WTC11 (cell line): ENCODE measurements at regions not wholly inside any gene's neighbourhood (a gene's known extent, or its start where the extent isn't known, plus 50 kb on each side); places are given as distances from the start of the nearest gene placed in this dataset.

Experiments used
- ATAC-seq: fragments of 200-7000 bp; cut with Tn5 transposase; 2 replicates; pipeline ENCODE4 v1.10.0; 2021; ENCODE audit warnings: mild to moderate bottlenecking, moderate library complexity
- CTCF ChIA-PET: fragments of 300-600 bp; sonication (Branson Sonifier 250); formaldehyde crosslinking; loops from one replicate; lab custom pipeline; 2021; ENCODE audit warnings: antibody characterized with exemption; lab: Charles Lee
- POLR2A ChIA-PET: fragments of 350-600 bp; sonication (Branson Sonifier 250); formaldehyde crosslinking; loops from one replicate; lab custom pipeline; 2021; ENCODE audit warnings: antibody characterized with exemption; lab: Charles Lee
- DNase-seq: peaks from one replicate; pipeline ENCODE4 v3.0.0; 2021; ENCODE audit warnings: low spot score
- H3K27ac Mint-ChIP-seq: 2 replicates; pipeline ENCODE4 v1.8.0; 2021; ENCODE audit warnings: mixed read lengths
- H3K27me3 Mint-ChIP-seq: 2 replicates; pipeline ENCODE4 v1.8.0; 2021; ENCODE audit warnings: low read depth, mild to moderate bottlenecking, moderate library complexity, mixed read lengths
- H3K36me3 Mint-ChIP-seq: 2 replicates; pipeline ENCODE4 v1.8.0; 2021; ENCODE audit warnings: mixed read lengths
- H3K4me1 Mint-ChIP-seq: 2 replicates; pipeline ENCODE4 v1.8.0; 2022; ENCODE audit warnings: mixed read lengths
- H3K4me3 Mint-ChIP-seq: 2 replicates; pipeline ENCODE4 v1.8.0; 2021; ENCODE audit warnings: mild to moderate bottlenecking, moderate library complexity, mixed read lengths
- H3K9me3 Mint-ChIP-seq: 2 replicates; pipeline ENCODE4 v1.8.0; 2021; ENCODE audit warnings: mixed read lengths
- ATF1 ChIP-seq: sonication (generic); formaldehyde crosslinking; IDR thresholded peaks from 2 replicates; pipeline ENCODE4 v1.8.1; 2023; ENCODE audit warnings: mild to moderate bottlenecking, moderate library complexity, missing genetic modification reagents
- CDX4 ChIP-seq: fragments of 250-450 bp; sonication (Bioruptor Pico); IDR thresholded peaks from 2 replicates; pipeline ENCODE4 v1.9.0; 2021; ENCODE audit warnings: moderate library complexity, mild to moderate bottlenecking, inconsistent platforms, borderline replicate concordance
- HMGXB4 ChIP-seq: sonication (generic); formaldehyde crosslinking; IDR thresholded peaks from 2 replicates; pipeline ENCODE4 v1.8.1; 2023; ENCODE audit warnings: mild to moderate bottlenecking, moderate library complexity, missing genetic modification reagents
- JAZF1 ChIP-seq: fragments of 250-450 bp; sonication (Bioruptor Pico); IDR thresholded peaks from 2 replicates; pipeline ENCODE4 v1.9.0; 2021; ENCODE audit warnings: moderate library complexity, mild to moderate bottlenecking, inconsistent platforms
- NR1H2 ChIP-seq: sonication (generic); formaldehyde crosslinking; IDR thresholded peaks from 2 replicates; pipeline ENCODE4 v1.9.0; 2021; ENCODE audit warnings: mild to moderate bottlenecking, moderate library complexity, missing genetic modification reagents
- SOX15 ChIP-seq: fragments of 250-450 bp; sonication (Bioruptor Pico); IDR thresholded peaks from 2 replicates; pipeline ENCODE4 v1.9.0; 2021; ENCODE audit warnings: mild to moderate bottlenecking
- STAT6 ChIP-seq: sonication (generic); formaldehyde crosslinking; conservative IDR thresholded peaks from 2 replicates; pipeline ENCODE4 v1.8.1; 2023; ENCODE audit warnings: mild to moderate bottlenecking, low read depth, missing genetic modification reagents, moderate library complexity
- TP53 ChIP-seq: sonication (generic); formaldehyde crosslinking; IDR thresholded peaks from 2 replicates; pipeline ENCODE4 v1.8.1; 2023; ENCODE audit warnings: mild to moderate bottlenecking, missing genetic modification reagents
- ZNF121 ChIP-seq: sonication (generic); formaldehyde crosslinking; IDR thresholded peaks from 2 replicates; pipeline ENCODE4 v1.8.0; 2023; ENCODE audit warnings: missing genetic modification reagents
- ZNF138 ChIP-seq: sonication (generic); formaldehyde crosslinking; conservative IDR thresholded peaks from 2 replicates; pipeline ENCODE4 v1.8.1; 2022; ENCODE audit warnings: mild to moderate bottlenecking, moderate library complexity, missing genetic modification reagents
- ZNF532 ChIP-seq: fragments of 250-450 bp; sonication (Bioruptor Pico); IDR thresholded peaks from 2 replicates; pipeline ENCODE4 v1.9.0; 2021; ENCODE audit warnings: mild to moderate bottlenecking, borderline replicate concordance
- TF ChIP-seq, protein P1 (sequence below): fragments of 200-600 bp; IDR thresholded peaks from 2 replicates; pipeline ENCODE4 v1.8.0; 2022; ENCODE audit warnings: antibody characterized with exemption
- TF ChIP-seq, protein P2 (sequence below): sonication (generic); formaldehyde crosslinking; IDR thresholded peaks from 2 replicates; pipeline ENCODE4 v1.8.1; 2023; ENCODE audit warnings: mild to moderate bottlenecking, missing genetic modification reagents

GRCh38 chr2:122883849-122884248 is 1128.4 kb downstream of the TSN start (continued):
- TF ChIP-seq ZNF532 (CRISPR knock-in tag) (no peak), CDX4 (CRISPR knock-in tag) (no peak), NR1H2 (no peak)

- H3K36me3 Mint-ChIP-seq: no peaks in the 10 kb centered on the region
- ChIA-PET POLR2A (no interaction called here), CTCF (no interaction called here)
- H3K27me3 Mint-ChIP-seq: no peaks in the 10 kb centered on the region
- no peak for DNase-seq
- no peak overlapping the region for H3K27ac Mint-ChIP-seq
- 0 out of 2 replicates have a peak, but pooled peaks cover 4% of the 10 kb centered on the region for H3K4me1 Mint-ChIP-seq
- no peak overlapping the region for H3K4me3 Mint-ChIP-seq
- TF ChIP-seq STAT6 (CRISPR knock-in tag) (no peak), SOX15 (no peak), ZNF138 (CRISPR knock-in tag) (no peak), TP53 (CRISPR knock-in tag) (no peak), HMGXB4 (CRISPR knock-in tag) (no peak), JAZF1 (CRISPR knock-in tag) (no peak), ZNF121 (no peak), ATF1 (CRISPR knock-in tag) (no peak)
- TF ChIP-seq, protein P1, sequence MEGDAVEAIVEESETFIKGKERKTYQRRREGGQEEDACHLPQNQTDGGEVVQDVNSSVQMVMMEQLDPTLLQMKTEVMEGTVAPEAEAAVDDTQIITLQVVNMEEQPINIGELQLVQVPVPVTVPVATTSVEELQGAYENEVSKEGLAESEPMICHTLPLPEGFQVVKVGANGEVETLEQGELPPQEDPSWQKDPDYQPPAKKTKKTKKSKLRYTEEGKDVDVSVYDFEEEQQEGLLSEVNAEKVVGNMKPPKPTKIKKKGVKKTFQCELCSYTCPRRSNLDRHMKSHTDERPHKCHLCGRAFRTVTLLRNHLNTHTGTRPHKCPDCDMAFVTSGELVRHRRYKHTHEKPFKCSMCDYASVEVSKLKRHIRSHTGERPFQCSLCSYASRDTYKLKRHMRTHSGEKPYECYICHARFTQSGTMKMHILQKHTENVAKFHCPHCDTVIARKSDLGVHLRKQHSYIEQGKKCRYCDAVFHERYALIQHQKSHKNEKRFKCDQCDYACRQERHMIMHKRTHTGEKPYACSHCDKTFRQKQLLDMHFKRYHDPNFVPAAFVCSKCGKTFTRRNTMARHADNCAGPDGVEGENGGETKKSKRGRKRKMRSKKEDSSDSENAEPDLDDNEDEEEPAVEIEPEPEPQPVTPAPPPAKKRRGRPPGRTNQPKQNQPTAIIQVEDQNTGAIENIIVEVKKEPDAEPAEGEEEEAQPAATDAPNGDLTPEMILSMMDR: no peak
- TF ChIP-seq, protein P2, sequence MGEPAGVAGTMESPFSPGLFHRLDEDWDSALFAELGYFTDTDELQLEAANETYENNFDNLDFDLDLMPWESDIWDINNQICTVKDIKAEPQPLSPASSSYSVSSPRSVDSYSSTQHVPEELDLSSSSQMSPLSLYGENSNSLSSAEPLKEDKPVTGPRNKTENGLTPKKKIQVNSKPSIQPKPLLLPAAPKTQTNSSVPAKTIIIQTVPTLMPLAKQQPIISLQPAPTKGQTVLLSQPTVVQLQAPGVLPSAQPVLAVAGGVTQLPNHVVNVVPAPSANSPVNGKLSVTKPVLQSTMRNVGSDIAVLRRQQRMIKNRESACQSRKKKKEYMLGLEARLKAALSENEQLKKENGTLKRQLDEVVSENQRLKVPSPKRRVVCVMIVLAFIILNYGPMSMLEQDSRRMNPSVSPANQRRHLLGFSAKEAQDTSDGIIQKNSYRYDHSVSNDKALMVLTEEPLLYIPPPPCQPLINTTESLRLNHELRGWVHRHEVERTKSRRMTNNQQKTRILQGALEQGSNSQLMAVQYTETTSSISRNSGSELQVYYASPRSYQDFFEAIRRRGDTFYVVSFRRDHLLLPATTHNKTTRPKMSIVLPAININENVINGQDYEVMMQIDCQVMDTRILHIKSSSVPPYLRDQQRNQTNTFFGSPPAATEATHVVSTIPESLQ: no peak
- H3K9me3 Mint-ChIP-seq: no peaks in the 10 kb centered on the region
- ATAC-seq: no peak
Measured at GRCh38 chr2:122884889-122885288, 1129.4 kb downstream of the TSN start.
